Kidney glomerular epithelial cell (primary cell): ENCODE measurements at regions not wholly inside any gene's neighbourhood (a gene's known extent, or its start where the extent isn't known, plus 50 kb on each side); places are given as distances from the start of the nearest gene placed in this dataset.
"Not testable (repeated sequence)": the region's sequence is repeated elsewhere in the genome, so short reads cannot be mapped to it uniquely, and the experiment has no call there.

Experiments used
- DNase-seq: peaks from one replicate; lab custom pipeline; 2025; lab: John Stamatoyannopoulos, UW

- not testable (repeated sequence) for DNase-seq
These were observed 206.6 kb upstream of the C2CD4B start for GRCh38 chr15:62371683-62372082.

DNA sequence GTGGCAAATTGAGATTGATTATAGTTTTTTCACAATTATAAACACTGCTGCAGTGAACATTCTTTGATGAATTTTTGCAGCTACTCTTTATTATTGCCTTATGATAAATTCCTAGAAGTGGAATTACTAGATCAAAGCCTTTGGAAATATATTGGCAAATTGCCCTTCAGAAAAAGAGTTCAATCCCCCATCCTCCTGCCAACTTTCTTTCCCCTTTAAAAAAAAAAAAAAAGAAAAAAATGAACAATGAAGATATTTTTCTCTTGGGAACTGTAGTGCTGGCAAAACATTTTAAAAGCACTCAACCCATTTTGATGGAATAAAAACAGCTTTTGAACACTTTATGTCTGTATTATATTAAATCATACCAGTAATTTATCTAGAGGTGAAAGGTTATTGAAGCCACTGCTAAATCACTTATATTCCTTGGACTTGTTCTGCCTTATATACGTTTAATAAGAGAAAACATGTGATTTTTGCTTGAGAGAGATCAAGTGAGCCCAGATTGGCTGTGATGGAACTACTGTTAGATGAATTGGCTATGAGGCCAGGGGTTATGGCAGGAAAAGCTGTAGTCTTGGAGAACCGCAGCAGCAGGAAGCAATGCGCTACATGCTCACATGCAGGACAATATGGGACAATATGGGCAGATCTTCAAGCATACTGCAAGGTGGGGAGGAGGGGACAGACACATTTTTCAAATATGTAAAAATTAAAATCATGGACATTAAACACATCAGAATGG is 212.8 kb upstream of the C2CD4B start:
- DNase-seq: no peak

- DNase-seq: no peak
These were observed 213.8 kb upstream of the C2CD4B start for GRCh38 chr15:62378772-62379498.

GRCh38 chr15:62380011-62380410 is 214.9 kb upstream of the C2CD4B start:
- no peak for DNase-seq

GRCh38 chr15:62382046-62382445 is 217.0 kb upstream of the C2CD4B start:
- DNase-seq: no peak

GRCh38 chr15:62389885-62390790 is 225.1 kb upstream of the C2CD4B start, which contains the start of gene TLN2:
TSS of gene TLN2 (plus strand) at chr15:62390550.
- peak; percentile 58 for DNase-seq

GRCh38 chr15:62390791-62391640 is 225.9 kb upstream of the C2CD4B start:
- peak; percentile 52 for DNase-seq

- peak; percentile 7 for DNase-seq
These were observed 226.7 kb upstream of the C2CD4B start for GRCh38 chr15:62391641-62392262.

GRCh38 chr15:62392376-62392775 is 227.3 kb upstream of the C2CD4B start:
- DNase-seq: no peak

DNA sequence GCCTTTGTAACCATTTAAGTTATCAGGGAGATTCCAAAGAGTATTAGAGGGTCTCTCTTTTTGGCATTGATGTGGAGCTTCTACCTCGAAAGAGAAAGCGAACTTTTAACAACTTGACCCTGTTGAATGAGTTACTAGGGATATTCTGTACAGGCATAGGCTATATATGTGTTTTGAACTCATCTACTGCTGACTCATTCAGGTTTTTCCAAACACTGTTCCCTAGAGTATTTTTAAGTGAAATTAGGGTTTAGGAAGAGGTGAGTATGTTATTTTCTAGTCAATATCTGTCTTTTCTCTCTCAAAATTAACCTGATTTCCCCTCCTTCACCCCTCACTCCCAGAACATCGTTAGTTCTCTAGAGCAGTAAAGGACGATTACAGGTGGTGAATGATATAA is 228.1 kb upstream of the C2CD4B start:
- DNase-seq: no peak

DNA sequence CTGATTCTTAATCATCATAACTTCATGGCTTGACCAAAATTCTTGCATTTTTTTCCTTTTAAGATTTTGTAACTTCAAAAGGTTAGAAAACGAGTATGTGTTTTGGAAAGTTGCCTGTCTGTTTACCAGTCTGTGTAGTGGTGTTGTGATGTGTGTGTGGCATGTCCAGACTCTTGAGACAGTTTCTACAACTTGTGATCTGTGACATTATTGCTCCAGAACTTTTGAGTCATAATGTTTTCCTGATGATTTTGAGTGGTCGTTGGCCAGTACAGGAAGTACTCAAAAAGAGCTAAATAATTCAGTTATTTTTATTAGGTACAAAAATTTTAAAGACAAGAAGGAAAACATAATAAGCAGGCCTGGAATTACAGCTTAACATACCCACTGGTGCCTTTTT is 229.0 kb upstream of the C2CD4B start:
- no peak for DNase-seq

GRCh38 chr15:62400778-62401177 is 235.7 kb upstream of the C2CD4B start:
- DNase-seq: no peak

GRCh38 chr15:62402687-62403086 is 237.6 kb upstream of the C2CD4B start:
- DNase-seq: no peak

- peak; percentile 27 for DNase-seq
These were observed 238.2 kb upstream of the C2CD4B start for GRCh38 chr15:62403164-62403809.

GRCh38 chr15:62404194-62404985 is 239.3 kb upstream of the C2CD4B start:
- no peak for DNase-seq

DNA sequence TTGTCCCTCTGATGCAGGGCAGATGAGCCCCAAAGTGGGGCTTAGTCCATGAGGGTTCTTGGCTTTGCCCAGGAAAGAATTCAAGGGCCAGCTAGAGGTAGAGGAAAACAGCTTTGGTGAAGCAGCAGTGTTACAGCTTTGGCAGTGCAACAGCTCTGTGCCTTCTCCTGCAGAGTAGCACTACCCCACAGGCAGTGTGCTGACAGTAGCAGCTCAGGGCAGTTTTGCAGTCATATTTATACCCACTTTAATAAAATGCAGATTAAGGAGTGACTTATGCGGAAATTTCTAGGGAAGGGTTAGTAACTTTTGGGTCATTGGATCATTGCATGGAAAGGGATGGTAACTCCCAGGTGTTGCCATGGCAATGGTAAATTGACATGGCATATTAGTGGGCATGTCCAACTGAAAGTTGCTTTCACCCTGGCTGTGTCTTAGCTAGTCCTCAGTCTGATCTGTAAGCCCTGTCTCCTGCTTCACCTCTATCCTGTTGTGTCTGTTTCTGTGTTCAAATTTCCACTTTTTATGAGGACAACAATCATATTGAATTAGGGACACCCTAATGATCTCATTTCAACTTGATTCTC is 241.3 kb upstream of the C2CD4B start:
- DNase-seq: no peak

DNA sequence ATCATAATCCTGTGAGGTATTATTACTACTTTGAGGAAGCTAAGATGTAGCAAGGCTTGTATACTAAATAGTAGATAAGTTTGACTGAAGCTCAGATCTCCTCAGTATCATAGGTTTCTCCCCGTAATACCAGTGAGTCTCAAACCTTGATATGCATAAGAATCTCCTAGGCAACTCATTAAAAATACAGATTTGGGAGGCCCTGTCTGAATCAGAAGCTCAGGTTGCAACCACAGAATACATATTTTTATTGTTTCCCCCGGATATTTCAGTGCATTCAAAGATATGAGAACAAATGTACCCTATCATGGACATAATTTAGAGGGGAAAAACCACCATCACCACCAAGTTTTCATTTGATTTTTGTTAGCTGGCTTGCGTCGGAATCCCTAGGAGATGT is 242.1 kb upstream of the C2CD4B start:
- no peak for DNase-seq

GRCh38 chr15:62407962-62408361 is 242.9 kb upstream of the C2CD4B start:
- DNase-seq: no peak

- no peak for DNase-seq
These were observed 244.4 kb upstream of the C2CD4B start for GRCh38 chr15:62409466-62409865.
